HepG2 (cell line): ENCODE measurements at regions not wholly inside any gene's neighbourhood (a gene's known extent, or its start where the extent isn't known, plus 50 kb on each side); places are given as distances from the start of the nearest gene placed in this dataset.

ENCODE experiments used
- CEBPG ChIP-seq: IDR thresholded peaks from 2 replicates; pipeline ENCODE4 v1.6.1; 2016
- ELF3 ChIP-seq: IDR thresholded peaks from 2 replicates; pipeline ENCODE4 v1.6.1; 2016; ENCODE audit warnings: missing genetic modification reagents, missing compliant biosample characterization
- EP300 ChIP-seq, 3 experiments: sonication (generic) in 1 of 3; formaldehyde crosslinking in 1 of 3; IDR thresholded peaks; 2 replicates each; pipeline versions ENCODE4 v1.5.1 to v1.6.1; 2011 to 2020; ENCODE audit warnings: low read depth in 2 of 3, low read length in 2 of 3, borderline replicate concordance in 1 of 3, improper control_type of control experiment in 1 of 3, mild to moderate bottlenecking in 1 of 3, missing genetic modification reagents in 1 of 3, moderate library complexity in 1 of 3
- FOXA1 ChIP-seq, 2 experiments: fragments of 450-650 bp in 1 of 2; sonication (generic) in 1 of 2; formaldehyde crosslinking in 1 of 2; IDR thresholded peaks; 2 replicates each; pipeline versions ENCODE4 v1.4.0 to v1.6.1; 2016 to 2020; ENCODE audit warnings: missing genetic modification reagents in 1 of 2
- FOXA3 ChIP-seq: IDR thresholded peaks from 2 replicates; pipeline ENCODE4 v1.6.1; 2016; ENCODE audit warnings: missing genetic modification reagents, missing compliant biosample characterization
- FOXP1 ChIP-seq, 2 experiments: fragments of 450-650 bp in 1 of 2; IDR thresholded peaks; 2 replicates each; pipeline ENCODE4 v1.6.1; 2017 to 2018; ENCODE audit warnings: antibody characterized with exemption in 1 of 2
- ISL2 ChIP-seq: sonication (generic); formaldehyde crosslinking; IDR thresholded peaks from 2 replicates; pipeline ENCODE4 v1.5.0; 2020; ENCODE audit warnings: missing genetic modification reagents
- LCORL ChIP-seq, 2 experiments: fragments of 450-650 bp in 1 of 2; sonication (generic) in 1 of 2; formaldehyde crosslinking in 1 of 2; IDR thresholded peaks; 2 replicates each; pipeline versions ENCODE4 v1.5.0 to v1.6.1; 2017 to 2020; ENCODE audit warnings: antibody characterized with exemption in 1 of 2, missing genetic modification reagents in 1 of 2
- PAXIP1 ChIP-seq: sonication (generic); formaldehyde crosslinking; conservative IDR thresholded peaks from 2 replicates; pipeline ENCODE4 v1.4.0; 2020; ENCODE audit warnings: mild to moderate bottlenecking, missing genetic modification reagents, moderate library complexity
- SALL1 ChIP-seq: sonication (generic); formaldehyde crosslinking; IDR thresholded peaks from 2 replicates; pipeline ENCODE4 v1.8.0; 2022; ENCODE audit warnings: mild to moderate bottlenecking, missing genetic modification reagents
- SIN3B ChIP-seq: fragments of 150-350 bp; IDR thresholded peaks from 2 replicates; pipeline ENCODE4 v1.6.1; 2014; ENCODE audit warnings: low read length
- SNAPC2 ChIP-seq: sonication (generic); formaldehyde crosslinking; IDR thresholded peaks from 2 replicates; pipeline ENCODE4 v1.8.1; 2022; ENCODE audit warnings: mild to moderate bottlenecking, missing genetic modification reagents
- SRSF4 ChIP-seq: fragments of 200-400 bp; formaldehyde crosslinking; IDR thresholded peaks from one replicate; pipeline ENCODE4 v1.6.1; 2018; ENCODE audit warnings: mild to moderate bottlenecking, low read depth, low read length, moderate library complexity; ENCODE audit not compliant: poor library complexity, severe bottlenecking
- TARDBP ChIP-seq: sonication (generic); formaldehyde crosslinking; IDR thresholded peaks from 2 replicates; pipeline ENCODE4 v1.8.0; 2022; ENCODE audit warnings: mild to moderate bottlenecking, missing genetic modification reagents
- TCF7L2 ChIP-seq: IDR thresholded peaks from 2 replicates; pipeline ENCODE4 v1.6.1; 2011; ENCODE audit warnings: mild to moderate bottlenecking, low read depth, low read length, moderate library complexity
- ZFP36 ChIP-seq: fragments of 150-350 bp; IDR thresholded peaks from 2 replicates; pipeline ENCODE4 v1.6.1; 2018; ENCODE audit warnings: borderline replicate concordance, low read length, low read depth; ENCODE audit not compliant: partially characterized antibody
- ZNF136 ChIP-seq: sonication (generic); formaldehyde crosslinking; IDR thresholded peaks from 2 replicates; pipeline ENCODE4 v1.8.1; 2022; ENCODE audit warnings: low read depth, mild to moderate bottlenecking, moderate library complexity, missing genetic modification reagents
- ZNF18 ChIP-seq: sonication (generic); formaldehyde crosslinking; IDR thresholded peaks from 2 replicates; pipeline ENCODE4 v1.8.0; 2022; ENCODE audit warnings: mild to moderate bottlenecking, missing genetic modification reagents; ENCODE audit not compliant: insufficient replicate concordance
- ZNF264 ChIP-seq: sonication (generic); formaldehyde crosslinking; IDR thresholded peaks from 2 replicates; pipeline ENCODE4 v1.4.0; 2020; ENCODE audit warnings: missing genetic modification reagents
- ZNF644 ChIP-seq: IDR thresholded peaks from 2 replicates; pipeline ENCODE4 v1.6.1; 2016; ENCODE audit warnings: low read depth
- TF ChIP-seq, protein P1 (sequence below): sonication (generic); formaldehyde crosslinking; IDR thresholded peaks from 2 replicates; pipeline ENCODE4 v1.4.0; 2020; ENCODE audit warnings: mild to moderate bottlenecking, low read depth, missing genetic modification reagents

- TF ChIP-seq ZNF18 (CRISPR knock-in tag) (no peak), SNAPC2 (0 out of 2 replicates have a peak, but pooled peaks have one; percentile 39), ZNF136 (no peak), LCORL (IDR thresholded peaks at IDR 0.05) (no peak), LCORL (CRISPR knock-in tag; IDR thresholded peaks at IDR 0.05) (no peak), TARDBP (CRISPR knock-in tag) (peak; percentile 33; the same call in 1 of the 2 replicates), SIN3B (no peak), FOXP1 (IDR thresholded peaks at IDR 0.05) (no peak), FOXP1 (CRISPR knock-in tag; IDR thresholded peaks at IDR 0.05) (no peak), ELF3 (CRISPR knock-in tag) (no peak), ZNF644 (CRISPR knock-in tag) (no peak), ZNF264 (CRISPR knock-in tag) (no peak), ZFP36 (no peak), EP300 (IDR thresholded peaks at IDR 0.05; ENCODE audit: low read depth in 2 of 2, low read length in 2 of 2) (peak in 1 of 2 experiments; percentile 12; a peak in 1 of 4 replicates), EP300 (CRISPR knock-in tag; IDR thresholded peaks at IDR 0.05; ENCODE audit: borderline replicate concordance) (no peak), FOXA3 (CRISPR knock-in tag) (0 out of 2 replicates have a peak, but pooled peaks have one; percentile 6), PAXIP1 (CRISPR knock-in tag) (0 out of 2 replicates have a peak, but pooled peaks have one; percentile 32), FOXA1 (IDR thresholded peaks at IDR 0.05) (no peak), FOXA1 (CRISPR knock-in tag; IDR thresholded peaks at IDR 0.05) (0 out of 2 replicates have a peak, but pooled peaks have one; percentile 6), CEBPG (peak; percentile 43), TCF7L2 (no peak), SALL1 (CRISPR knock-in tag) (peak; percentile 25; the same call in 1 of the 2 replicates), SRSF4 (no peak), ISL2 (CRISPR knock-in tag) (peak; percentile 83; the same call in 1 of the 2 replicates)
- TF ChIP-seq, protein P1, sequence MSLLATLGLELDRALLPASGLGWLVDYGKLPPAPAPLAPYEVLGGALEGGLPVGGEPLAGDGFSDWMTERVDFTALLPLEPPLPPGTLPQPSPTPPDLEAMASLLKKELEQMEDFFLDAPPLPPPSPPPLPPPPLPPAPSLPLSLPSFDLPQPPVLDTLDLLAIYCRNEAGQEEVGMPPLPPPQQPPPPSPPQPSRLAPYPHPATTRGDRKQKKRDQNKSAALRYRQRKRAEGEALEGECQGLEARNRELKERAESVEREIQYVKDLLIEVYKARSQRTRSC: no peak
- TF ChIP-seq, all 625 proteins: peak for 24
These were observed 88.7 kb upstream of the PLXNC1 start (continued) for GRCh38 chr12:94059394-94060368.
